ENCODE measurements at regions not wholly inside any gene's neighbourhood (a gene's known extent, or its start where the extent isn't known, plus 50 kb on each side); places are given as distances from the start of the nearest gene placed in this dataset.
A peak's percentile ranks its signal among the peaks of the same experiment; 100 is the strongest.
"Not testable (repeated sequence)": the region's sequence is repeated elsewhere in the genome, so short reads cannot be mapped to it uniquely, and the experiment has no call there.

DNA sequence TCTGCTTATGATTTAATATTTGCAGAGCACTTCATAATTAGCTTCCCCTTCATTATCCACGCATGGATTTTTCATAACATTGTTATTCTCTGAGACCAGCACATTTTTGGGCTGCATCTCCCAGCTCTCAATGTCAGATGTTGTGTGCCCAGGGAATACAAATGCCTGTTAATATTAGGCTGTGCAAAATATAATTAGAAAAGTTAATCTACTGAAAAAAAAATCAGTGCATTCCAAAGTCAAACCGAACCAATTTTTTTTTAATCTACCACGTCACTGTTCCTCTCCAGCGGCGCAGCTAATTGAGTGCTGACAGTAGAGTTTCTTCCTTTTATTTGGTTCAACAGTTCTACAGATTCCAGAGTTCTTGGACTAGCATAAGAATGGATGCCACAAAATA is 191.0 kb upstream of the RGS6 start:
- DNase-seq (ENCODE audit: low spot score): no peak

DNA sequence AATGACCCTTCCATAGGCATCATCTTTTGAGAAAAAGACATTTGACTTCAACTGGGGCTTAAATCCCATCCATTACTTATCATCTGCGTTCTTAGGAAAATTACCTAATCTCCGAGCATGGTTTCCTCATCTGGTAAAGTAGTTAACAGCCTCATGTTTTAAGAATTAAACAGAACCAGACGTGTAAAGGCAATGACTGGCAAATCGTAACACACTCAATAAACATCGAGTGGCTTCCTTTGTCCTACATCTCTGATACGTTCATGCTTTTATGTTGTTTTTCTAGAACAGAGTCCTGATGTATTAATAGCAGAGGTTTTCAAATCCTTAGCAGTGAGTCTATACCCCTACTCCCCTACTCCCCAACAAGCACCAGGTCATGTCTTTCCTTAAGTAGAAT is 189.7 kb upstream of the RGS6 start:
- no peak for DNase-seq (ENCODE audit: low spot score)

DNA sequence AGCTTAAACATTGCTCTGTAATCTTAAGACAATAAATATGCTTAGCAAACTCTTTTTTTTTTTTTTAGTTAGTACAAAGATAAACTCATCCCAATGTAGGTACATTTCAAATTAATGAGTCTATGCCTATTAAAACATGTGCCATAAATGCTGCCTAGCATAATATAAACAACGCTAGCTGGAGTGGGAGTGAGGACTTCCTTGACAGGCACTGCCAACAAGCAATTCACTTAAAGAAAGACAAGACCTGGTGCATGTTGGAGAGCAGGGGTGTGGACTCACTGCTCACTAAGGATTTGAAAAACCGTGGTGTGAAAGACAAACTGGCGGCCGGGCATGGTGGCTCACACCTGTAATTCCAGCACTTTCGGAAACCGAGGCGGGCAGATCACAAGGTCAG is 187.2 kb upstream of the RGS6 start:
- DNase-seq (ENCODE audit: low spot score): no peak

GRCh38 chr14:71748196-71748595 is 184.0 kb upstream of the RGS6 start:
- no peak for DNase-seq (ENCODE audit: low spot score)

DNA sequence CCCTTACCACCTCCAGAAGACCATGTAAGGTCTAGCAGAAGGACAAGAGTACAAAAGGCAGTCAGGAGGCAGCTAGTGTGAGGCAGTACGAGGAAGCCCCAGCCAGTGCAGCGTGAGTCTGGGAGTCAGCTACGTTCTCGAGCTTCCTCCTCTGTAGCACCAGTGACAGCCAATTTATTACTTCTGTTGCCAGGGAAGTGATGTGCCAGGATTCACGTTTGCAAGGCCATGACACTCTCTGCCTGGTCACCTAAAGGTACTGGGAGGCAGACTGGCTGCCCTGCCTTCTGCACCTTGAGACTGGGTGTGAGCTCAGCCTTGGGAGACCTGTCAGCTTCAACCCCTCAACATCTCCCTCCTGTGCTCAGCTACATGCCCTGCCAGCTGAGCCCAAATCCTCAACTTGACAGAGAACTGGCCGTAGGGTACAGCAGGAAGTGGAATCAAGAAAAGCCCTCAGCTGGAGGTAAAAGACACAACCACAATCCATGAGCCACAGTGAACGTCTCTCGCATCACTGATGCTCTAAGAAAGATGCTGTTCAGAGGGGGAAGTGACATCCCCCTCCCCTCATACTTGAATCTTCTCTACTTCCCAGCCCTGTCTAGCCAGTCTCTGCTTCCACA is 182.5 kb upstream of the RGS6 start:
- DNase-seq (ENCODE audit: low spot score): no peak

DNA sequence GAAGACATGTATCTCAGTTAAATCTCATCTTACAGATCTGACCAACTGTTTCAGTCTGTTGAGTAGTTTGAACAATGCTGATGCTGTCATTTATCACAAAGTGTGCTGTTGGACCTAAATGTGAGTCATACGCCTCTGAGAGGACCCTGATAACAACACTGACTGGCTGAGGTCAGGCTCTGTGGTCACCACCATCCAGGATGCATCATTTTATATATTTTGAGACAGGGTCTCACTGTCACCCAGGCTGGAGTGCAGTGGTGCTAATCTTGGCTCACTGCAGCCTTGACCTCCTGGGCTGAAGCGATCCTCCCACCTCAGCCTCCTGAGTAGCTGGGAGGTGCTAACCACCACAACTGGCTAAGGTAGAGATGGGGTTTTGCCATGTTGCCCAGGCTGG is 181.0 kb upstream of the RGS6 start:
- no peak for DNase-seq (ENCODE audit: low spot score)

DNA sequence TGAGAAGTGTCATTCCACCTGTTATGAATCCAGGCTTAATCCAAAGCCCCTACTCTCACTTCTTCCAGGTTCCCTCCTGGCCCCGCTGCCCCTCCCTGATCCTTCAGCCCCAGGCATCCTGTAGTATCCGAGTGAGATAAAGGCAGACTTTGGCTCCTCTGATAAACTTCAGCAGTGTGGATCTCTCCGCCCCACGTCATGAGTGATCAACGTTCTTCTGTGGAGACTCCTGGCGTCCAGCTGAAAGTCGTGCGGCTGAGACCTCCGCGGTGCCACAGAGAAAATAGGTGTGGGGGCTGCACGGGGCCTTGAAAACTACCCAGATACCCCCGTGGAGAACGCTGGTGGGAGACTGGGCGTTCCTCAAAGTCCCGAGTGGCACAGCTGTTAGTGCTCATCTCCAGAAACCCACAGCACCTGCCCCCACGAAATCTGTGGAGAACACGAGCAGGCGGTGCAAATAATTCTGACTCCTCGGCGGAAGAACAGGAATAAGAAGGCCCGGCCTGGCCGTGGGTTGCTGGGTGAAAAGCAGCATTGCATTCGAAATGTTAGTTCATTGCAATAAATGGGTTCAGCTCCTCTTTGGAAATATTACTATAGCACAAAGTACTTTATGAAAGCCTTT is 180.0 kb upstream of the RGS6 start:
- DNase-seq (ENCODE audit: low spot score): no peak

DNA sequence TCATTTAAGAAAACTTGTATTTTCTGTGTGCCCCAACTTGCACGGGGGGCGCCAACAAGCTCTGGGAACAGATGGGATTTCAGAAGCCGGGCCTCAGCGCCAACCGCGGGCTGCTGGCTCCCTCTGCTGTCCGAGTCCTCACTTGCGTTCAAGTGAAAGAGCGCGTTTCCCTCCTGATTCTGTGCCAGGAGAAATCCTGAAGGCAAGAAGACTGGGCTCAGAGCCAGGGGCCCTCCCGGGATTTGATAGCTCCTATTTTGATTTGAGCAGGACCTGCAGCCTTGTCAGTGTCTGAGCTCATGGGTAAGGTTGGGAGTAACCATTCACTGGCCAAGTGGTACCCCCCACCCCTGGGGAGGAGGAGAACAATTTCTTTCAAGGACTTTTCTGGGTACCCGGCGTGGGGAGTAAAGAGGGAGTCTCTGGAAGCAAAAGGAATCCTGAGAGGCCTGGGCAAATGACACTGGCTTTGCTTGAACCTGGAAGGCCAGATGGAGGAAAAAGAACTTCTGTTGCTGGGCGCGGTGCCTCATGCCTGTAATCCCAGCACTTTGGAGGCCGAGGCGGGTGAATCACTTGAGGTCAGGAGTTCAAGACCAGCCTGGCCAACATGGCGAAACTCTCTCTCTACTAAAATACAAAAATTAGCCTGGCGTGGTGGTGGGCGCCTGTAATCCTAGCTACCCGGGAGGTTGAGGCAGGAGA is 179.0 kb upstream of the RGS6 start:
- peak; percentile 91 for DNase-seq (ENCODE audit: low spot score)

- DNase-seq (ENCODE audit: low spot score): no peak
Measured at GRCh38 chr14:71753976-71754375, 178.3 kb upstream of the RGS6 start.

- no peak for DNase-seq (ENCODE audit: low spot score)
Measured at GRCh38 chr14:71754422-71755095, 177.7 kb upstream of the RGS6 start.

DNA sequence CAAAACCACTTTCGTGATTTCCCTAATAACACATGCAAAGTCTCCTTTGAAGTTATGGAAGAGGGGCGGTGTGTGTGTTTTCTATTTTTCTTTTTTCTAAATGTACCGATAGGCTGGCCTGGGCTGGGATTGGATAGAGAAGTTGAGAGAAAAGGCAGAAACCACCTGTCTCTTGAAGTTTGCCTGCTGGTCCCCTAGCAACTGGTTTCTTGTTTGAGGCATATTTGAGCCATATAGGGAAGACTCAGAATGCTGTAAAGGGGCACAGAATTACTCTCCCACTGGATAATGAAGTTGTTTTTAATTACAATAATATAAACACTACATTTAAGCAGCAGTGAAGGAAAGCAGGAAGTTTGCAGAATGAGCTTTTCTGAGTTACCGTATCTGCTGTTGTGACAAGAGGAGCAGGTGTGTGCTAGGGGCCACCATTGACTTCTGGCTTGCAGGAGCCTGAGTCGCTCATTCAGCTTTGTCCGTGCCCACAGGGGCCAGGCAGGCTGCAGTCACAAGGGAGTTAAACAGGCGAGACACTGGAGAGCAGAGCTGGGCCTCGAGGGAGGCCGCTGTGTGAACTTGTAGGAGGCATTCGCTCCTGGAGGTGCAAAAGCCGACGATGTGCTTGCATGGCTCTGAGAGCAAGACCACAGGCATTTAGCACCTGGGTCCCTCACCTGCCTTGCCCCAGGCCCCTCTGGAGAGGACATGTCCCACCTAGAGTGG is 173.8 kb upstream of the RGS6 start:
- DNase-seq (ENCODE audit: low spot score): no peak

- no peak for DNase-seq (ENCODE audit: low spot score)
Measured at GRCh38 chr14:71762575-71762974, 169.7 kb upstream of the RGS6 start.

- DNase-seq (ENCODE audit: low spot score): peak; percentile 43
Measured at GRCh38 chr14:71764701-71765382, 167.4 kb upstream of the RGS6 start.

DNA sequence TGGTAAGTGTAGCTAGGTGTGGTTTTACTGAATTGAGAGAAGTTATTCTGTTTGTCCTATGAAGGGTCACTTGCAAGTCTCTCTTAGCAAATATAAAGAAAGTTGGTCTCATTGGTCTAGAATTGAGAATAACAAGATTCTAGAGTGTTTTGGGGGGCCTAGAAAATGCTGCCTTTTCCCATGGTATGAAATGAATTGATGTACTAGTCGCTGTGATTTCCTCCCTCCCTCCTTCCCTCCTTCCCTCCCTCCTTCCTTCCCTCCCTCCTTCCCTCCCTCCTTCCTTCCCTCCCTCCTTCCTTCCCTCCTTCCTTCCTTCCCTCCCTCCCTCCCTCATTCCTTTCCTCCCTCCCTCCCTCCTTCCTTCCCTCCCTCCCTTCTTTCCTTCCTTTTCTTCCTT is 166.7 kb upstream of the RGS6 start:
- no peak for DNase-seq (ENCODE audit: low spot score)

DNA sequence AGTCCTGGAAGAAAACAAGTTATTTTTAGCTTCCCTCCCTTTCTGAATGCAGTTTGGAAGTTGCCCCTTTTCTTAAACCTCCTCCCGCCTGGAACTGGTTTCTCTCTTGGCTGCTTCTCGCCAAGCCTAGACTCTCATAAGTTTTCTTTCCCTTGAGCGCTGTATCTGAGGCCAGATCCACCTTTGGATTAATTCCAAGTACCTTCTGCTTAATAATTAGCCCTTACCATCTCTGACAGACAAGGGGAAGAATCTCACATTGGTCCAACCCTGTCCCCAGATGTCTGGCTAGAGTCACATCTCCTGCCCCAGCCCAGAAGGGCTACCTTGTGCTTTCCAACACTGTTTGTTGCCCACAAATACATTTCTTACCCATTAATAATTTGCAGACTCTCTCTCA is 161.8 kb upstream of the RGS6 start:
- no peak for DNase-seq (ENCODE audit: low spot score)

DNA sequence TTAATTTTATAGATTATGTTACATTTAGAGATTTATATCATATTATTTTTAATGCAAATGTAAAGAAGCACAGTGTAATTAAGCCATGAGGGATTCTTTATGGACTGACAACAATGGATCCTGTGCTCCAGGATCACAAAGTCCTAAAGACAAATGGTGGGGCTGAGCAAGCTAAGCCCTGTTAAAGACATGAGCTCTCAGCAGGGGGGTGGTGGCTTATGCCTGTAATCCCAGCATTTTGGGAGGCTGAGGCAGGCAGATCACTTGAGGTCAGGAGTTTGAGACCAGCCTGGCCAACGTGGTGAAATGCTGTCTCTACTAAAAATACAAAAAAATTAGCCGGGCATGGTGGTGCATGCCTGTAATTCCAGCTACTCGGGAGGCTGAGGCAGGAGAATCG is 160.8 kb upstream of the RGS6 start:
- not testable (repeated sequence) for DNase-seq (ENCODE audit: low spot score)

DNA sequence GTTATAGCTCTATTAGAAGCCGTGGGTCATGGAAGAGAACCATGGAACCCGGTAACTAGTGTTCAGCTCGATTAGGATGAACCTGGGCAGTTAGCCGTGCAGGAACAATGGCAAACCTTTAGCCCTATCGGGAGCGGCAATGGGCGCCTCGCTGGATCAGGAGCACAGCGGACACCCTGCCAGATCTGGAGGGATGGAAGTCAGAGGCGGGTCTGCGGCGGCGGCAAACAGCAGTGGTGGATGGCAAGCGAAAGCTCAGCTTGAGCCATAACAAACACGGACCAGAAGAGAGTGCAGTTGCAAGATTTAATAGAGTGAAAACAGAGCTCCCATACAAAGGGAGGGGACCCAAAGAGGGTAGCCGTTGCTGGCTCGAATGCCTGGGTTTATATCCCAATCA is 160.2 kb upstream of the RGS6 start:
- not testable (repeated sequence) for DNase-seq (ENCODE audit: low spot score)

- no peak for DNase-seq (ENCODE audit: low spot score)
Measured at GRCh38 chr14:71773898-71774481, 158.2 kb upstream of the RGS6 start.

DNA sequence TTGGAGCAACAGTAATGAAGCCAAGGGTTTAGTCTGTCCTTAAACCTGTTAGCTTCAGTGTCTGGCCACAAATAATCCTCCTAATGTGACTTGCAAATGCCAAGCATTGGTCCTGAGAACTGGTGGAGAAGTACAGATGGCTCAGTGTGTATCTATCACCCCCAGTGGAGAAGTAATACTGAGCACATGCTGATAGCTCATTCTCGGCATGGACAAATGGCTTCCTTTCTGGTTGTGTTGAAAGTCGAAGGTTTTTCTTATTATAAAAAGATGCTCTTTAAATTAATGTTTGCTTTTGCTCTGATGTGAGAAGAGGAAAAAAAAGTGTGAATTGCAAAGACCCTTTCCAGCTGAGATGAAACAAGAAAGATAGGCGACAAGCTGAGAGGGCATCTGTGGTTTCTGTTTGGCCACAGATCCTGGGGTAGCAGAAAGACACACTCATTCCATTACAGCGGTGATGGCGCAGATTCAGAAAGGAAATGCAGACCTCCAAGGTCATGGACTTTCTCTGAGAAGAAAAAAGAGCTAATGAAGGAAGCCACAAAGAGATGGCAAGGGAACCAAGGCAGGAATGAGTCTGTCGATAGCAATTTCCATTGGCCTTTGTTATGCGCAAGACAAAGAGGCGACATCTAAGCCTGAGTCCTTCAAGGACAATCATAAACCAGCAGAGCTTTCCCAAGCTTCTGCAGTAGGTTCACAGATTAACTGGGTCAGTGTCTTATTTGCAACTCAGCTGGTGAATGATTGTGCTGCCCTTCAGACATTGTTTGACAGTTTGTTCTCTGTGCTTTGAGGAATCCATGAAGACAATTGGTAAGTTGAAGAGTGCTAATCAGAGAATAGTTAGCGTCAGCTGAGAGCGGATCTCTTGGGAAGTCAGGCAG is 155.5 kb upstream of the RGS6 start:
- no peak for DNase-seq (ENCODE audit: low spot score)

- DNase-seq (ENCODE audit: low spot score): no peak
Measured at GRCh38 chr14:71780075-71780474, 152.2 kb upstream of the RGS6 start.

Measured in GM03348 (cell line).